VCaP (cell line): ENCODE measurements at regions not wholly inside any gene's neighbourhood (a gene's known extent, or its start where the extent isn't known, plus 50 kb on each side); places are given as distances from the start of the nearest gene placed in this dataset.
"Not testable (repeated sequence)": the region's sequence is repeated elsewhere in the genome, so short reads cannot be mapped to it uniquely, and the experiment has no call there.

Source experiments
- H3K27ac ChIP-seq: fragments of 450-650 bp; 2 replicates; pipeline ENCODE4 v1.5.1; 2017
- CTCF ChIP-seq: fragments of 450-650 bp; conservative IDR thresholded peaks from 2 replicates; pipeline ENCODE4 v1.5.1; 2017; ENCODE audit warnings: mild to moderate bottlenecking, moderate library complexity

DNA sequence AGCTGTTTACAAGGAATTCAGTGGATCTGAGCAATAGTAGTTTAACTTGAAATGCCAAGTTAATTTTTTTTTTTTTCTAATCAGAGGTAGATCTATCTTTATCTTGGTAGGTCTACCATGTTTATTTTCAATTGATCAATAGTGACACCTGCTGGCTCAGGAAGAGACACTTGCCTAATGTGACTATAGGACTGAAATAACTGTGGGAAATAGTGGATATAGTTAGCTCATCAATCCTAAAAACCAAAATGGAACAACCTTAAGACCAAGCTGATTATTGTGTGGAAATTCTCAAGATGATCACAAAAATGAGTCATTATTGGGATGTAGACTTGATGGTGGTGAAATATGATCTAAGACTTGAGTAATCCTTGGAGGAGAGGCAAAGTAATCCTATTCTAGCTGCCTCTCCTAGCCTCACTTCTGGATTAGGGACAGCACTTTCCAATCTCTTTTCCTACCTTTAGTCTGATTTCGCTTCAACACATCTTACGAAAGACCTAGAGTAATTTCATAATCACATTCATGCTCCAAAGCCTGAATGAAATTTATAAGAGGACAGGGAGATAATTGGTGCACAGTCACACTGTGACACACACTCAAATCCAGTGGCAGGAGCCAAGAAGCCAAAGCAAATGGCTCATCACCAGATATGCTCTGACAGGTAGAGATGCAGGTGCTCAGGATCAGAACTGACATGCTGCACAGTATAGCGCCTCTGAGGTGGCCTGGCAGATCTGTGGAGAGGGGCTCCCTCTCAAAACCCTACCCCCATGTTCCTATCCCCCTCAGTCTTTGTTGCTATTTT, 156.3 kb downstream of the HMHB1 start:
- H3K27ac ChIP-seq: no peak overlapping the region
- TF ChIP-seq CTCF: peak; percentile 78

GRCh38 chr5:143970159-143970558, 158.2 kb downstream of the HMHB1 start:
- no peak overlapping the region for H3K27ac ChIP-seq
- TF ChIP-seq CTCF: no peak

DNA sequence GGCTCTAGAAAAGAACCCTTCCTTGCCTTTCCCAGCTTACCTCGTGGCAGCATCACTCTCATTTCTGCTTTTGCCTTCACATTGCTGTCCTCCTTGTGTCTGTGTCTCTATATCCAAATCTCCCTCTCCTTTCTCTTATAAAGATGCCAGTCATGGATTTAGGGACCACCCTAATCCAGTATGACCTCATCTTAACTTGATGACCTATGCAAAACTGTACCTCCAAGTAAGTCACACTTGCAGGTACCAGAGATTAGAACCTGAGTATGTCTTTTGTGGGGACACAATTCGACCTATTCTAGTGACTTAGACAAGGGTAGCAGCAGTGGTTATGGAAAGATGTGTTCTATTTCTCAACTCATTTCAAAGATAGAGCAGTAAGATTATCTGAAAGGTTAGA, 160.1 kb downstream of the HMHB1 start:
- no peak overlapping the region for H3K27ac ChIP-seq
- TF ChIP-seq CTCF: no peak

GRCh38 chr5:143976055-143976454, 164.1 kb downstream of the HMHB1 start:
- no peak overlapping the region for H3K27ac ChIP-seq
- no peak for TF ChIP-seq CTCF

DNA sequence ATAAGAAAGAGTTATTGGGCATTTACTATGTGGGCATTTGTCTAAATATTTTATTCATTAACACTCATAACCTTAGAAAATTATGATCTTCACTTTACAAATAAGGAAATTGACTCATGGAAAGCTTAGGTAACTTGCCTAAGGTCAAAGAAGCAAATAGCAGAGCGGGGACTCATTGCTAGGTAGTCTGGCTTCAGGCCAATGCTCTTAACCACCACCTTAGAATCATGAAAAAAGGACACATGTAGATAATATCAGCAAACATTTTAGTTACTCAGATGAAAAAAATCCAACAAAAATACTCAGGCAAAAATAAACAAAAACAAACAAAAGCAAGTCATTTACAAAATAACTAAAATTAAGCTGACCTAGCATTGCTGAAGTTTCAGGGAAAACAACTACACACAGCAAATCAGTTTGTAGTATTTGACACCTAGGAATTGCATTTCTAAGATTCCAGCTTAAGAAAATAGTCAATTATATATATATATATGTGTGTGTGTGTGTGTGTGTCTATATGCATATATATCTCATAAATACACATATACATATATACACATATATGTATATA, 166.0 kb downstream of the HMHB1 start:
- no peak for TF ChIP-seq CTCF
- no peak overlapping the region for H3K27ac ChIP-seq

DNA sequence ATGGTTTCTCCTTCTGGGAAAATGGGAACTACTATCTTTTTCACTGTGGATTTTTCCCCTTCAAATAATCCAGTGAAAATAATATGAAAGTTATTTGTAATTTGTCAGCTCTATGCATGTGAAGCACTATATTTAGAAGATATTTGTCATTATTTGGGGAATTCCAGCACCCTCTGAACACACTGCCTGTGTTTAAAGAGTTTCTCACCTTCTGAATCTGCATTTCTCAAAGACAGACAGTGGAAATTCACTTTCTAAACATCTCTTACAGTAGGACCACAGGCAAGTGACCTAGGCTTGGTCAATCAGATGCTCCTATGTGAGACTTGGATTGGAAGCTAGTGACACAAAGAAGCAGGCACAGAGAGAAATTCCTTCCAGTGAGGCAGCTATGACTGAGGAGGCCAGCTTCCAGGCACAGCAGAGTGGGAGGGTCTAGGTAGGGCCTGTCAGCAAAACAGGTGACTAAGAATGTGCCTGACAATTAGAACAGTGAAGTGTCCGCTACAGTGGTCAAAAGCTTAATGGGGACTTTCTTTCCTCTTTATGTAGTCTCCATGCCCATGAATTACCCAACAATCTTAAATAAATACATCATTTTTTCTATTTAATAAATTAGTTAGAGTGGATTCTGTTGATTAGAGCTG, 167.2 kb downstream of the HMHB1 start:
- TF ChIP-seq CTCF: no peak
- no peak overlapping the region for H3K27ac ChIP-seq

DNA sequence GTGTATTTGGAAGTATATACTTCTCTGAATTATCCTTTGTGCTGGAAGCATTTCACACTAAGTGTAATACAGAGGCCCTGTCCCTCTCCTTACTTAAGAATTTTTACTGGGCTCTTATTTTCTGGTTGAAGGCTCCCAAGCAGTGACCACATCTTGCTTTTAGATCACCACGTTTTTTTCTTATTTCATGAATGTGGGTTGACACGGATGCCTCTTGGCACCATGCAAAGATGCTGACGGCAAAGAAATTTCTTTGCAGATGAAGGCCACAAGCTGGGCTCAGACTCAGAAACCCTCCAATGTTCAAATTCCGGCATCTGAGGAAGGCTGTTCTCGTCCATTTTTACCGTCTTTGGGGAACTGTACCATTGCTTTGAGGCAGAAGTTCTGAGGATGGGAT, 168.5 kb downstream of the HMHB1 start:
- no peak for TF ChIP-seq CTCF
- H3K27ac ChIP-seq: no peak overlapping the region

GRCh38 chr5:143982957-143983356, 171.0 kb downstream of the HMHB1 start:
- H3K27ac ChIP-seq: not testable (repeated sequence)
